Adrenal gland (tissue), 5 donors: ENCODE measurements at regions not wholly inside any gene's neighbourhood (a gene's known extent, or its start where the extent isn't known, plus 50 kb on each side); places are given as distances from the start of the nearest gene placed in this dataset.

Source experiments
- POLR2A ChIP-seq, 2 donors: fragments of 450-650 bp; IDR thresholded peaks; one replicate each; pipeline ENCODE4 v1.6.1; 2017; ENCODE audit warnings: antibody characterized with exemption in 2 of 2, mild to moderate bottlenecking in 2 of 2, moderate library complexity in 1 of 2
- TF ChIP-seq, protein P1 (sequence below), 6 experiments: fragments of 450-650 bp in 4 of 6; fragments of 200-600 bp in 2 of 6; sonication (generic) in 1 of 6; IDR thresholded peaks; 1 replicate in 5 of 6; 2 replicates in 1 of 6; pipeline versions ENCODE4 v1.5.1 to v1.8.0; 2016 to 2021; ENCODE audit warnings: antibody characterized with exemption in 6 of 6, mild to moderate bottlenecking in 2 of 6, moderate library complexity in 1 of 6
- donor health status: DM: no; HTN: no; CAD: no.

DNA sequence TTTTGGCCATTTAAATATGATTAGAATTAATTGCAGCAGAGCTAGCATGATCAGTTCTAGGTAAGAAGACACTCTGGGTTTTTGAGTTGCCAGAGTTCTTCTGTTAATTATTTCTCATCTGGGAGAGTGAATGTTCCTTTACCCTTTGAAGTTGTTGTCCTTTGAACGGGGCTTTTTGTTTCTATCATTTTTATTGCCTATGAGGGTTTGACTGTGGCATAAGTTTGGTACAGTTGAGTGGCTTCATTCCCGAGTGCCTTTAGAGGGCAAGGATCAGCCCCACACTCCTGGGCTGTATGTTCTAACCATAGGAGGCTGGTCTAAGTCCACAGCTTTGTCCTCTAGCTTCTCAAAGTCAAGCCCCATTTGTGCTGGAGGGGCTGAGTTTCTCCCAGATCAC is 804.3 kb downstream of the KCNJ3 start:
- TF ChIP-seq, protein P1, sequence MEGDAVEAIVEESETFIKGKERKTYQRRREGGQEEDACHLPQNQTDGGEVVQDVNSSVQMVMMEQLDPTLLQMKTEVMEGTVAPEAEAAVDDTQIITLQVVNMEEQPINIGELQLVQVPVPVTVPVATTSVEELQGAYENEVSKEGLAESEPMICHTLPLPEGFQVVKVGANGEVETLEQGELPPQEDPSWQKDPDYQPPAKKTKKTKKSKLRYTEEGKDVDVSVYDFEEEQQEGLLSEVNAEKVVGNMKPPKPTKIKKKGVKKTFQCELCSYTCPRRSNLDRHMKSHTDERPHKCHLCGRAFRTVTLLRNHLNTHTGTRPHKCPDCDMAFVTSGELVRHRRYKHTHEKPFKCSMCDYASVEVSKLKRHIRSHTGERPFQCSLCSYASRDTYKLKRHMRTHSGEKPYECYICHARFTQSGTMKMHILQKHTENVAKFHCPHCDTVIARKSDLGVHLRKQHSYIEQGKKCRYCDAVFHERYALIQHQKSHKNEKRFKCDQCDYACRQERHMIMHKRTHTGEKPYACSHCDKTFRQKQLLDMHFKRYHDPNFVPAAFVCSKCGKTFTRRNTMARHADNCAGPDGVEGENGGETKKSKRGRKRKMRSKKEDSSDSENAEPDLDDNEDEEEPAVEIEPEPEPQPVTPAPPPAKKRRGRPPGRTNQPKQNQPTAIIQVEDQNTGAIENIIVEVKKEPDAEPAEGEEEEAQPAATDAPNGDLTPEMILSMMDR (IDR thresholded peaks at IDR 0.05), result no peak
- TF ChIP-seq POLR2A (IDR thresholded peaks at IDR 0.05), result no peak
